ENCODE measurements at regions not wholly inside any gene's neighbourhood (a gene's known extent, or its start where the extent isn't known, plus 50 kb on each side); places are given as distances from the start of the nearest gene placed in this dataset.

- H3K4me3 Mint-ChIP-seq: no peak overlapping the region
- peaks cover 7 to 9% of the 10 kb centered on the region in 2 donors for H3K9me3 Mint-ChIP-seq
- ATAC-seq (no peak), DNase-seq (no peak)
- H3K27ac Mint-ChIP-seq: no peak overlapping the region
- H3K4me1 Mint-ChIP-seq: peaks cover 8% of the 10 kb centered on the region
- peaks cover 40% of the 10 kb centered on the region for H3K27me3 Mint-ChIP-seq
Measured at GRCh38 chr9:79259858-79260257, 311.9 kb upstream of the TLE4 start.

- Mint-ChIP-seq H3K27ac (no peak overlapping the region), H3K4me1 (peaks cover 10% of the 10 kb centered on the region), H3K27me3 (peaks cover 43% of the 10 kb centered on the region), H3K4me3 (no peak overlapping the region), H3K9me3 (peaks cover 7 to 16% of the 10 kb centered on the region in 2 donors)
- no peak for ATAC-seq
- no peak for DNase-seq
Measured at GRCh38 chr9:79263628-79264027, 308.1 kb upstream of the TLE4 start.

- ATAC-seq (no peak), DNase-seq (no peak)
- Mint-ChIP-seq H3K9me3 (peaks cover 7 to 16% of the 10 kb centered on the region in 2 donors), H3K27ac (peak overlapping the region in 1 of 2 donors; percentile 77), H3K27me3 (peaks cover 43% of the 10 kb centered on the region), H3K4me1 (peaks cover 10% of the 10 kb centered on the region), H3K4me3 (no peak overlapping the region)
Measured at GRCh38 chr9:79264041-79264440, 307.7 kb upstream of the TLE4 start.

- peaks cover 7 to 16% of the 10 kb centered on the region in 2 donors for H3K9me3 Mint-ChIP-seq
- peaks cover 10% of the 10 kb centered on the region for H3K4me1 Mint-ChIP-seq
- peaks cover 42% of the 10 kb centered on the region for H3K27me3 Mint-ChIP-seq
- peak overlapping the region in 1 of 2 donors; percentile 77 for H3K27ac Mint-ChIP-seq
- no peak for DNase-seq
- H3K4me3 Mint-ChIP-seq: no peak overlapping the region
- ATAC-seq: no peak
Measured at GRCh38 chr9:79264511-79265355, 307.0 kb upstream of the TLE4 start.

GRCh38 chr9:79266986-79267385 lies 304.8 kb upstream of the TLE4 start:
- Mint-ChIP-seq H3K27me3 (peaks cover 25% of the 10 kb centered on the region), H3K4me3 (no peak overlapping the region), H3K27ac (no peak overlapping the region), H3K4me1 (peaks cover 10% of the 10 kb centered on the region), H3K9me3 (peaks cover 7 to 16% of the 10 kb centered on the region in 2 donors)
- no peak for ATAC-seq
- DNase-seq: no peak

GRCh38 chr9:79268806-79269205 lies 303.0 kb upstream of the TLE4 start:
- Mint-ChIP-seq H3K27me3 (peaks cover 13% of the 10 kb centered on the region), H3K4me1 (peaks cover 10% of the 10 kb centered on the region), H3K27ac (no peak overlapping the region), H3K9me3 (peaks cover 0 to 8% of the 10 kb centered on the region in 2 donors), H3K4me3 (no peak overlapping the region)
- ATAC-seq (no peak), DNase-seq (no peak)

GRCh38 chr9:79273311-79273710 lies 298.5 kb upstream of the TLE4 start:
- Mint-ChIP-seq H3K27me3 (no peaks in the 10 kb centered on the region), H3K4me1 (no peaks in the 10 kb centered on the region), H3K27ac (no peak overlapping the region), H3K9me3 (no peaks in the 10 kb centered on the region), H3K4me3 (no peak overlapping the region)
- ATAC-seq (no peak), DNase-seq (no peak)

GRCh38 chr9:79279356-79279755 lies 292.4 kb upstream of the TLE4 start:
- H3K4me1 Mint-ChIP-seq: no peaks in the 10 kb centered on the region
- H3K4me3 Mint-ChIP-seq: no peak overlapping the region
- H3K9me3 Mint-ChIP-seq: peaks cover 0 to 5% of the 10 kb centered on the region in 2 donors
- no peak overlapping the region for H3K27ac Mint-ChIP-seq
- DNase-seq: no peak
- H3K27me3 Mint-ChIP-seq: no peaks in the 10 kb centered on the region
- no peak for ATAC-seq

- no peaks in the 10 kb centered on the region for H3K4me1 Mint-ChIP-seq
- DNase-seq (no peak), ATAC-seq (no peak)
- H3K9me3 Mint-ChIP-seq: peaks cover 0 to 5% of the 10 kb centered on the region in 2 donors
- no peak overlapping the region for H3K27ac Mint-ChIP-seq
- no peaks in the 10 kb centered on the region for H3K27me3 Mint-ChIP-seq
- no peak overlapping the region for H3K4me3 Mint-ChIP-seq
Measured at GRCh38 chr9:79280691-79281090, 291.1 kb upstream of the TLE4 start.

GRCh38 chr9:79284081-79284480 lies 287.7 kb upstream of the TLE4 start:
- Mint-ChIP-seq H3K4me3 (no peak overlapping the region), H3K4me1 (no peaks in the 10 kb centered on the region), H3K27me3 (no peaks in the 10 kb centered on the region), H3K27ac (no peak overlapping the region), H3K9me3 (peaks cover 0 to 5% of the 10 kb centered on the region in 2 donors)
- no peak for ATAC-seq
- no peak for DNase-seq

- Mint-ChIP-seq H3K4me1 (no peaks in the 10 kb centered on the region), H3K27ac (peak overlapping the region in 1 of 2 donors; percentile 92), H3K27me3 (no peaks in the 10 kb centered on the region), H3K4me3 (no peak overlapping the region), H3K9me3 (peaks cover 0 to under 1% of the 10 kb centered on the region in 2 donors)
- ATAC-seq (peak; percentile 20), DNase-seq (no peak)
Measured at GRCh38 chr9:79286992-79287707, 284.6 kb upstream of the TLE4 start.

GRCh38 chr9:79287708-79288290 lies 284.0 kb upstream of the TLE4 start:
- Mint-ChIP-seq H3K4me3 (no peak overlapping the region), H3K27ac (no peak overlapping the region), H3K27me3 (no peaks in the 10 kb centered on the region), H3K9me3 (peaks cover 0 to 7% of the 10 kb centered on the region in 2 donors), H3K4me1 (no peaks in the 10 kb centered on the region)
- DNase-seq (no peak), ATAC-seq (no peak)

- no peak overlapping the region for H3K27ac Mint-ChIP-seq
- ATAC-seq (no peak), DNase-seq (no peak)
- H3K27me3 Mint-ChIP-seq: no peaks in the 10 kb centered on the region
- peaks cover 0 to 7% of the 10 kb centered on the region in 2 donors for H3K9me3 Mint-ChIP-seq
- H3K4me1 Mint-ChIP-seq: no peaks in the 10 kb centered on the region
- no peak overlapping the region for H3K4me3 Mint-ChIP-seq
Measured at GRCh38 chr9:79289856-79290255, 281.9 kb upstream of the TLE4 start.

GRCh38 chr9:79292731-79293280 lies 279.0 kb upstream of the TLE4 start:
- no peaks in the 10 kb centered on the region for H3K27me3 Mint-ChIP-seq

GRCh38 chr9:79300068-79300467 lies 271.7 kb upstream of the TLE4 start:
- peaks cover 12% of the 10 kb centered on the region for H3K27me3 Mint-ChIP-seq
- H3K9me3 Mint-ChIP-seq: no peaks in the 10 kb centered on the region
- no peaks in the 10 kb centered on the region for H3K4me1 Mint-ChIP-seq
- no peak overlapping the region for H3K27ac Mint-ChIP-seq
- no peak overlapping the region for H3K4me3 Mint-ChIP-seq
- ATAC-seq (no peak), DNase-seq (no peak)

More at GRCh38 chr9:79292731-79293280, 279.0 kb upstream of the TLE4 start:
- Mint-ChIP-seq H3K4me1 (no peaks in the 10 kb centered on the region), H3K27ac (no peak overlapping the region), H3K9me3 (peaks cover 0 to 7% of the 10 kb centered on the region in 2 donors), H3K4me3 (no peak overlapping the region)
- no peak for DNase-seq
- no peak for ATAC-seq

Data from stimulated activated naive CD8-positive, alpha-beta T cell treated with anti-CD3 and anti-CD28 coated beads, Interleukin-15, amount 100 ng/mL, for 72 hours (primary cell).